K562 (cell line): ENCODE measurements at regions not wholly inside any gene's neighbourhood (a gene's known extent, or its start where the extent isn't known, plus 50 kb on each side); places are given as distances from the start of the nearest gene placed in this dataset.
A peak's percentile ranks its signal among the peaks of the same experiment; 100 is the strongest.

Experiments used
- BACH1 ChIP-seq: fragments of 200-800 bp; sonication (Bioruptor generic); IDR thresholded peaks from 2 replicates; pipeline ENCODE4 v1.6.1; 2016; ENCODE audit warnings: missing genetic modification characterization, missing compliant biosample characterization
- BCOR ChIP-seq: fragments of 450-650 bp; IDR thresholded peaks from 2 replicates; pipeline ENCODE4 v1.6.1; 2016
- DDX20 ChIP-seq: fragments of 450-650 bp; IDR thresholded peaks from 2 replicates; pipeline ENCODE4 v1.6.1; 2016; ENCODE audit warnings: missing genetic modification characterization, low read depth, mild to moderate bottlenecking, missing compliant biosample characterization, moderate library complexity
- GATAD2B ChIP-seq: fragments of 450-650 bp; IDR thresholded peaks from 2 replicates; pipeline ENCODE4 v1.6.1; 2017; ENCODE audit warnings: mild to moderate bottlenecking, borderline replicate concordance
- HDAC6 ChIP-seq: IDR thresholded peaks from 2 replicates; pipeline ENCODE4 v1.6.1; 2012; ENCODE audit warnings: low read depth, mild to moderate bottlenecking, control low read depth, inconsistent platforms, low read length, moderate library complexity
- HIVEP1 ChIP-seq: fragments of 250-450 bp; sonication (Bioruptor Pico); IDR thresholded peaks from 2 replicates; pipeline ENCODE4 v1.4.0; 2020; ENCODE audit warnings: mild to moderate bottlenecking
- L3MBTL2 ChIP-seq: fragments of 450-650 bp; IDR thresholded peaks from 2 replicates; pipeline ENCODE4 v1.6.1; 2016; ENCODE audit warnings: mild to moderate bottlenecking, moderate library complexity
- NR1H2 ChIP-seq: sonication (generic); formaldehyde crosslinking; IDR thresholded peaks from 2 replicates; pipeline ENCODE4 v1.4.0; 2020; ENCODE audit warnings: mild to moderate bottlenecking, missing genetic modification reagents
- NR2C1 ChIP-seq, 2 experiments: fragments of 450-650 bp; IDR thresholded peaks; 2 replicates each; pipeline ENCODE4 v1.6.1; 2017; ENCODE audit warnings: mild to moderate bottlenecking in 2 of 2, antibody characterized with exemption in 1 of 2, inconsistent platforms in 1 of 2, missing compliant biosample characterization in 1 of 2, missing genetic modification characterization in 1 of 2
- NR2C2 ChIP-seq, 2 experiments: fragments of 200-800 bp in 1 of 2; sonication (Bioruptor generic) in 1 of 2; sonication (generic) in 1 of 2; formaldehyde crosslinking in 1 of 2; IDR thresholded peaks; 2 replicates each; pipeline versions ENCODE4 v1.6.1 to v1.8.0; 2016 to 2022; ENCODE audit warnings: mild to moderate bottlenecking in 1 of 2, missing compliant biosample characterization in 1 of 2, missing genetic modification characterization in 1 of 2, missing genetic modification reagents in 1 of 2
- POLR2H ChIP-seq: IDR thresholded peaks from 2 replicates; pipeline ENCODE4 v1.6.1; 2016; ENCODE audit warnings: missing genetic modification characterization, low read depth, mild to moderate bottlenecking, control low read depth, missing compliant biosample characterization, moderate library complexity
- POLR3G ChIP-seq: IDR thresholded peaks from 2 replicates; pipeline ENCODE4 v1.6.1; 2011; ENCODE audit not compliant: insufficient read length, insufficient replicate concordance; ENCODE audit errors: extremely low read depth
- TCF3 ChIP-seq: sonication (generic); formaldehyde crosslinking; IDR thresholded peaks from 2 replicates; pipeline ENCODE4 v1.4.0; 2020; ENCODE audit warnings: mild to moderate bottlenecking, missing genetic modification reagents
- YY1 ChIP-seq, 3 experiments: IDR thresholded peaks; 2 replicates each; pipeline ENCODE4 v1.6.1; 2011; ENCODE audit warnings: low read length in 2 of 3, mild to moderate bottlenecking in 2 of 3, moderate library complexity in 2 of 3, borderline replicate concordance in 1 of 3, control low read depth in 1 of 3, low read depth in 1 of 3; ENCODE audit not compliant: insufficient read depth in 3 of 3, insufficient replicate concordance in 2 of 3, control insufficient read depth in 1 of 3, insufficient read length in 1 of 3; ENCODE audit errors: extremely low read depth in 1 of 3
- ZNF584 ChIP-seq: fragments of 200-800 bp; sonication (Bioruptor generic); IDR thresholded peaks from 2 replicates; pipeline ENCODE4 v1.6.1; 2016; ENCODE audit warnings: low read depth, mild to moderate bottlenecking, missing genetic modification characterization, missing compliant biosample characterization
- ZNF699 ChIP-seq: fragments of 250-450 bp; sonication (Bioruptor Pico); IDR thresholded peaks from 2 replicates; pipeline ENCODE4 v1.8.0; 2021; ENCODE audit warnings: mild to moderate bottlenecking, moderate library complexity; ENCODE audit not compliant: insufficient replicate concordance
- ZSCAN32 ChIP-seq: fragments of 450-650 bp; formaldehyde crosslinking; IDR thresholded peaks from 2 replicates; pipeline ENCODE4 v1.4.0; 2020; ENCODE audit warnings: mild to moderate bottlenecking, moderate library complexity
- TF ChIP-seq, protein P1 (sequence below): fragments of 450-650 bp; conservative IDR thresholded peaks from 2 replicates; pipeline ENCODE4 v1.6.1; 2016; ENCODE audit warnings: missing genetic modification characterization, low read depth, mild to moderate bottlenecking, control low read depth, missing compliant biosample characterization
- TF ChIP-seq, protein P2 (sequence below): fragments of 450-650 bp; formaldehyde crosslinking; IDR thresholded peaks from 2 replicates; pipeline ENCODE4 v1.4.0; 2022; ENCODE audit warnings: mild to moderate bottlenecking, moderate library complexity
- TF ChIP-seq, protein P3 (sequence below), 3 experiments: fragments of 200-800 bp in 1 of 3; sonication (Bioruptor generic) in 1 of 3; sonication (generic) in 1 of 3; formaldehyde crosslinking in 1 of 3; IDR thresholded peaks; 2 replicates each; pipeline versions ENCODE4 v1.6.1 to v1.8.0; 2016 to 2022; ENCODE audit warnings: mild to moderate bottlenecking in 2 of 3, missing compliant biosample characterization in 2 of 3, missing genetic modification characterization in 2 of 3, missing genetic modification reagents in 1 of 3

DNA sequence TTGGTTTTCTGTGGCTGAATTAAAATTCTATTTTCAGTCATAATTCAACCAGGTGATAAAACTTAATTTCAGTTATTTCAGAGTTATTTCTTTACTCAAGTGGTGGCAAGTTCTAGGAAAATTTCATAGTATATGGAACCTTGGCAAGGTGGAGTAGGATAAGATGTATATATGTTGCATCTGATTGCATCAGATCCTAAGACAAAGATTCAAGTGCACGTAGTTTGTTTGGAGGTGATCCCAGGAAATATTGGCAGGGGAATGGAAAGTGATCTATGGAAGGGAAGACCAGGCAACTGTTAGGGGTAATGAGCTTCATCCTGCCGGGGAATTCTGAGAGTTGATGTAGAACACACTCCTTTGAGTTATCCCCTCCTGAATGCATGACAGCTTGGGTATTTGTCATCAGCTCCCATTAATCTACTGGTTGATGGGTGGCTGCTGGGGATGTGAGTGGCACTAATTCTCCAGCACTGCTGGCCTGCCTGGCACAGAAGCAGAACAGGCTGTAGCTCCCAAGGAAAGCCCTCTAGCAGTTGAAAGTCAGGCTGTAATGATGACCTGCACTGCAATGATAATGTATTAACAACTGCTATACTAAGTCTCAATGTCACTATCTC is 52.2 kb upstream of the TOM1L1 start (continued):
- TF ChIP-seq, protein P1, sequence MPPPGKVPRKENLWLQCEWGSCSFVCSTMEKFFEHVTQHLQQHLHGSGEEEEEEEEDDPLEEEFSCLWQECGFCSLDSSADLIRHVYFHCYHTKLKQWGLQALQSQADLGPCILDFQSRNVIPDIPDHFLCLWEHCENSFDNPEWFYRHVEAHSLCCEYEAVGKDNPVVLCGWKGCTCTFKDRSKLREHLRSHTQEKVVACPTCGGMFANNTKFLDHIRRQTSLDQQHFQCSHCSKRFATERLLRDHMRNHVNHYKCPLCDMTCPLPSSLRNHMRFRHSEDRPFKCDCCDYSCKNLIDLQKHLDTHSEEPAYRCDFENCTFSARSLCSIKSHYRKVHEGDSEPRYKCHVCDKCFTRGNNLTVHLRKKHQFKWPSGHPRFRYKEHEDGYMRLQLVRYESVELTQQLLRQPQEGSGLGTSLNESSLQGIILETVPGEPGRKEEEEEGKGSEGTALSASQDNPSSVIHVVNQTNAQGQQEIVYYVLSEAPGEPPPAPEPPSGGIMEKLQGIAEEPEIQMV: no peak
- TF ChIP-seq NR1H2 (CRISPR knock-in tag): no peak
- no peak for TF ChIP-seq NR2C1 (IDR thresholded peaks at IDR 0.05)
- TF ChIP-seq NR2C1 (tag; IDR thresholded peaks at IDR 0.05): 0 out of 2 replicates have a peak, but pooled peaks have one; percentile 14
- TF ChIP-seq BACH1 (tag): peak; percentile 54; the same call in 1 of the 2 replicates
- TF ChIP-seq DDX20 (tag): no peak
- TF ChIP-seq L3MBTL2: 0 out of 2 replicates have a peak, but pooled peaks have one; percentile 2
- no peak for TF ChIP-seq HDAC6
- no peak for TF ChIP-seq GATAD2B
- TF ChIP-seq, protein P2, sequence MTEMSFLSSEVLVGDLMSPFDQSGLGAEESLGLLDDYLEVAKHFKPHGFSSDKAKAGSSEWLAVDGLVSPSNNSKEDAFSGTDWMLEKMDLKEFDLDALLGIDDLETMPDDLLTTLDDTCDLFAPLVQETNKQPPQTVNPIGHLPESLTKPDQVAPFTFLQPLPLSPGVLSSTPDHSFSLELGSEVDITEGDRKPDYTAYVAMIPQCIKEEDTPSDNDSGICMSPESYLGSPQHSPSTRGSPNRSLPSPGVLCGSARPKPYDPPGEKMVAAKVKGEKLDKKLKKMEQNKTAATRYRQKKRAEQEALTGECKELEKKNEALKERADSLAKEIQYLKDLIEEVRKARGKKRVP (CRISPR knock-in tag): peak; percentile 89
- TF ChIP-seq NR2C2 (CRISPR knock-in tag; IDR thresholded peaks at IDR 0.05): no peak
- peak; percentile 26; the same call in 1 of the 2 replicates for TF ChIP-seq NR2C2 (tag; IDR thresholded peaks at IDR 0.05)
- TF ChIP-seq BCOR: no peak
- TF ChIP-seq, protein P3, sequence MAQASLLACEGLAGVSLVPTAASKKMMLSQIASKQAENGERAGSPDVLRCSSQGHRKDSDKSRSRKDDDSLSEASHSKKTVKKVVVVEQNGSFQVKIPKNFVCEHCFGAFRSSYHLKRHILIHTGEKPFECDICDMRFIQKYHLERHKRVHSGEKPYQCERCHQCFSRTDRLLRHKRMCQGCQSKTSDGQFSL (CRISPR knock-in tag; IDR thresholded peaks at IDR 0.05): no peak
- TF ChIP-seq, protein P3 (tag; IDR thresholded peaks at IDR 0.05): no peak
- no peak for TF ChIP-seq ZNF699 (CRISPR knock-in tag)
- 0 out of 2 replicates have a peak, but pooled peaks have one; percentile 13 for TF ChIP-seq HIVEP1 (CRISPR knock-in tag)
- TF ChIP-seq POLR3G: no peak
- 0 out of 2 replicates have a peak, but pooled peaks have one; percentile 12 for TF ChIP-seq POLR2H (tag)
- no peak for TF ChIP-seq TCF3 (CRISPR knock-in tag)
- TF ChIP-seq YY1 (IDR thresholded peaks at IDR 0.05; ENCODE audit: borderline replicate concordance in 1 of 3, control insufficient read depth in 1 of 3, extremely low read depth in 1 of 3, insufficient read depth in 3 of 3, insufficient read length in 1 of 3, insufficient replicate concordance in 2 of 3, low read depth in 1 of 3, low read length in 2 of 3): no peak
- TF ChIP-seq ZSCAN32 (CRISPR knock-in tag): peak; percentile 85
- TF ChIP-seq ZNF584: 0 out of 2 replicates have a peak, but pooled peaks have one; percentile 22
